H9 (cell line): ENCODE measurements at regions not wholly inside any gene's neighbourhood (a gene's known extent, or its start where the extent isn't known, plus 50 kb on each side); places are given as distances from the start of the nearest gene placed in this dataset.
A peak's percentile ranks its signal among the peaks of the same experiment; 100 is the strongest.

Source experiments
- DNase-seq: peaks from one replicate; pipeline ENCODE4 v3.0.0-alpha.2; 2017
- H2AFZ ChIP-seq: one replicate; pipeline ENCODE4 v1.6.1; 2013; ENCODE audit warnings: mild to moderate bottlenecking, low read length, control low read depth, moderate library complexity
- H2AK5ac ChIP-seq: 2 replicates; pipeline ENCODE4 v1.6.1; 2013; ENCODE audit warnings: low read length, control low read depth, mixed read lengths; ENCODE audit not compliant: insufficient read length
- H2BK120ac ChIP-seq: one replicate; pipeline ENCODE4 v1.6.1; 2013; ENCODE audit warnings: low read depth, mild to moderate bottlenecking, low read length, control low read depth, inconsistent platforms; ENCODE audit not compliant: poor library complexity, severe bottlenecking
- H2BK12ac ChIP-seq: 2 replicates; pipeline ENCODE4 v1.6.1; 2013; ENCODE audit warnings: low read length, control low read depth, mixed read lengths, low read depth; ENCODE audit not compliant: insufficient read length
- H2BK15ac ChIP-seq: 2 replicates; pipeline ENCODE4 v1.6.1; 2013; ENCODE audit warnings: low read depth, low read length, control low read depth
- H2BK20ac ChIP-seq: one replicate; pipeline ENCODE4 v1.6.1; 2013; ENCODE audit warnings: low read depth, mild to moderate bottlenecking, low read length, control low read depth, inconsistent platforms; ENCODE audit not compliant: poor library complexity, severe bottlenecking
- H2BK5ac ChIP-seq: 2 replicates; pipeline ENCODE4 v1.6.1; 2013; ENCODE audit warnings: low read length, control low read depth, mixed read lengths; ENCODE audit not compliant: insufficient read length
- H3K14ac ChIP-seq: 2 replicates; pipeline ENCODE4 v1.6.1; 2013; ENCODE audit warnings: low read length, control low read depth; ENCODE audit not compliant: insufficient read depth
- H3K18ac ChIP-seq: 2 replicates; pipeline ENCODE4 v1.6.1; 2013; ENCODE audit warnings: low read depth, mild to moderate bottlenecking, mixed read lengths, low read length, control low read depth; ENCODE audit not compliant: insufficient read length
- H3K23ac ChIP-seq: 2 replicates; pipeline ENCODE4 v1.6.1; 2013; ENCODE audit warnings: low read length, control low read depth, mixed read lengths, low read depth; ENCODE audit not compliant: insufficient read length
- H3K23me2 ChIP-seq: 2 replicates; pipeline ENCODE4 v1.6.1; 2013; ENCODE audit warnings: low read depth, mild to moderate bottlenecking, mixed read lengths, low read length, control low read depth; ENCODE audit not compliant: insufficient read length, poor library complexity, severe bottlenecking
- H3K27ac ChIP-seq: 2 replicates; pipeline ENCODE4 v1.5.1; 2013; ENCODE audit warnings: low read length, control low read depth, mixed read lengths, low read depth; ENCODE audit not compliant: insufficient read length
- H3K27me3 ChIP-seq: 2 replicates; pipeline ENCODE4 v1.6.1; 2013; ENCODE audit warnings: low read length, control low read depth, inconsistent platforms; ENCODE audit not compliant: insufficient read depth
- H3K4ac ChIP-seq: 2 replicates; pipeline ENCODE4 v1.6.1; 2013; ENCODE audit warnings: low read depth, mild to moderate bottlenecking, control low read depth, inconsistent platforms, low read length, moderate library complexity
- H3K4me1 ChIP-seq: 2 replicates; pipeline ENCODE4 v1.6.1; 2013; ENCODE audit warnings: low read length, control low read depth, inconsistent platforms; ENCODE audit not compliant: insufficient read depth
- H3K4me2 ChIP-seq: 2 replicates; pipeline ENCODE4 v1.6.1; 2013; ENCODE audit warnings: low read length, control low read depth, mixed read lengths; ENCODE audit not compliant: insufficient read length, insufficient read depth
- H3K56ac ChIP-seq: 2 replicates; pipeline ENCODE4 v1.6.1; 2013; ENCODE audit warnings: low read depth, mild to moderate bottlenecking, mixed read lengths, low read length, control low read depth; ENCODE audit not compliant: insufficient read length
- H3K79me1 ChIP-seq: 2 replicates; pipeline ENCODE4 v1.6.1; 2013; ENCODE audit warnings: low read depth, mild to moderate bottlenecking, moderate library complexity, low read length, control low read depth, inconsistent platforms; ENCODE audit not compliant: insufficient read depth, poor library complexity, severe bottlenecking
- H3K79me2 ChIP-seq: 2 replicates; pipeline ENCODE4 v1.6.1; 2013; ENCODE audit warnings: low read length, control low read depth, inconsistent platforms; ENCODE audit not compliant: insufficient read depth
- H3K9ac ChIP-seq: 2 replicates; pipeline ENCODE4 v1.6.1; 2013; ENCODE audit warnings: low read length, control low read depth, mixed read lengths; ENCODE audit not compliant: insufficient read length; ENCODE audit errors: extremely low read depth
- H3K9me3 ChIP-seq: one replicate; pipeline ENCODE4 v1.6.1; 2013; ENCODE audit warnings: low read depth, low read length, inconsistent platforms; ENCODE audit not compliant: control insufficient read depth
- H3T11ph ChIP-seq: one replicate; pipeline ENCODE4 v1.6.1; 2013; ENCODE audit warnings: mild to moderate bottlenecking, low read length, control low read depth, inconsistent platforms
- H4K20me1 ChIP-seq: one replicate; pipeline ENCODE4 v1.6.1; 2013; ENCODE audit not compliant: control insufficient read depth, insufficient read length, insufficient read depth
- H4K5ac ChIP-seq: 2 replicates; pipeline ENCODE4 v1.6.1; 2013; ENCODE audit warnings: low read depth, mild to moderate bottlenecking, mixed read lengths, low read length, control low read depth; ENCODE audit not compliant: insufficient read length
- H4K8ac ChIP-seq: replicated peaks from 2 replicates; pipeline ENCODE4 v1.6.1; 2013; ENCODE audit warnings: low read length, control low read depth, mixed read lengths, low read depth; ENCODE audit not compliant: insufficient read length
- H4K91ac ChIP-seq: 2 replicates; pipeline ENCODE4 v1.6.1; 2013; ENCODE audit warnings: low read depth, mild to moderate bottlenecking, moderate library complexity, mixed read lengths, low read length, control low read depth; ENCODE audit not compliant: insufficient read length
- H3K27ac Mint-ChIP-seq, 3 experiments: 2 replicates in 2 of 3; 3 replicates in 1 of 3; pipeline ENCODE4 v1.8.0; 2020 to 2021; ENCODE audit warnings: mixed read lengths in 3 of 3, mild to moderate bottlenecking in 1 of 3, moderate library complexity in 1 of 3
- H3K27me3 Mint-ChIP-seq: 2 replicates; pipeline ENCODE4 v1.8.0; 2021; ENCODE audit warnings: low read depth, mild to moderate bottlenecking, moderate library complexity, mixed read lengths
- H3K36me3 Mint-ChIP-seq, 3 experiments: 2 replicates in 2 of 3; 3 replicates in 1 of 3; pipeline ENCODE4 v1.8.0; 2020 to 2021; ENCODE audit warnings: low read depth in 3 of 3, mixed read lengths in 3 of 3; ENCODE audit not compliant: insufficient read depth in 1 of 3
- H3K4me1 Mint-ChIP-seq, 2 experiments: 2 replicates each; pipeline ENCODE4 v1.8.0; 2020; ENCODE audit warnings: mixed read lengths in 2 of 2
- H3K4me3 Mint-ChIP-seq, 2 experiments: 2 replicates in 1 of 2; 3 replicates in 1 of 2; pipeline ENCODE4 v1.8.0; 2020 to 2021; ENCODE audit warnings: mild to moderate bottlenecking in 2 of 2, mixed read lengths in 2 of 2, moderate library complexity in 1 of 2
- H3K9me3 Mint-ChIP-seq, 2 experiments: 2 replicates in 1 of 2; 3 replicates in 1 of 2; pipeline ENCODE4 v1.8.0; 2020; ENCODE audit warnings: mild to moderate bottlenecking in 2 of 2, mixed read lengths in 2 of 2, moderate library complexity in 1 of 2
- CTCF ChIP-seq: fragments of 200-600 bp; sonication (generic); conservative IDR thresholded peaks from 3 replicates; pipeline ENCODE4 v1.8.0; 2021; ENCODE audit warnings: antibody characterized with exemption, mild to moderate bottlenecking
- WGBS: extraction: QIAGEN DNeasy Blood & Tissue Kit; methylation state at CpG from one replicate; pipeline ENCODE4 v1.1.7; 2013; ENCODE audit warnings: missing lambda C conversion rate, low lambda C conversion rate, mixed read lengths; ENCODE audit not compliant: insufficient read length; ENCODE audit errors: extremely low coverage; 5-methylcytosine and 5-hydroxymethylcytosine counted together

GRCh38 chr2:48080534-48081316 lies 174.4 kb upstream of the FBXO11 start:
- Histone ChIP-seq H3K56ac (no peak overlapping the region), H4K5ac (no peak overlapping the region), H3T11ph (no peak overlapping the region), H3K23ac (no peak overlapping the region), H3K4me2 (no peak overlapping the region), H2BK5ac (no peak overlapping the region), H3K4ac (no peak overlapping the region), H2BK20ac (no peak overlapping the region), H3K9ac (no peak overlapping the region), H4K8ac (no peak overlapping the region), H2AK5ac (no peak overlapping the region), H2BK120ac (no peak overlapping the region), H3K9me3 (no peaks in the 10 kb centered on the region), H3K18ac (no peak overlapping the region), H3K14ac (no peak overlapping the region), H3K27me3 (no peaks in the 10 kb centered on the region), H2AFZ (no peak overlapping the region), H2BK15ac (no peak overlapping the region), H3K23me2 (no peaks in the 10 kb centered on the region), H3K79me1 (no peaks in the 10 kb centered on the region), H4K20me1 (no peaks in the 10 kb centered on the region), H3K79me2 (no peaks in the 10 kb centered on the region), H3K27ac (no peak overlapping the region), H2BK12ac (no peak overlapping the region), H3K4me1 (no peaks in the 10 kb centered on the region), H4K91ac (no peak overlapping the region)
- H3K4me1 Mint-ChIP-seq: no peaks in the 10 kb centered on the region
- H3K4me3 Mint-ChIP-seq: no peak overlapping the region
- H3K27me3 Mint-ChIP-seq: no peaks in the 10 kb centered on the region
- H3K36me3 Mint-ChIP-seq: peaks cover 0 to 5% (median 2%) of the 10 kb centered on the region in 3 experiments; a peak in 4 of 7 replicates
- H3K9me3 Mint-ChIP-seq: peaks cover 3 to 4% of the 10 kb centered on the region in 2 experiments; a peak in 4 of 5 replicates
- DNase-seq: no peak
- H3K27ac Mint-ChIP-seq: peak overlapping the region in 1 of 3 experiments; percentile 31; a peak in 1 of 7 replicates
- TF ChIP-seq CTCF: 0 out of 3 replicates have a peak, but pooled peaks have one; percentile 13
- no CpG with 5 or more reads among the region's 6 CpGs for WGBS
